Spleen (tissue), 7 donors: ENCODE measurements at regions not wholly inside any gene's neighbourhood (a gene's known extent, or its start where the extent isn't known, plus 50 kb on each side); places are given as distances from the start of the nearest gene placed in this dataset.
"Not testable (repeated sequence)": the region's sequence is repeated elsewhere in the genome, so short reads cannot be mapped to it uniquely, and the experiment has no call there.

Source experiments
- POLR2AphosphoS5 ChIP-seq, 3 donors: sonication (generic); formaldehyde crosslinking; IDR thresholded peaks; one replicate each; pipeline ENCODE4 v1.5.1; 2017; ENCODE audit warnings: antibody characterized with exemption in 3 of 3
- TF ChIP-seq, protein P1 (sequence below), 11 experiments: fragments of 200-600 bp in 7 of 11; fragments of 450-650 bp in 4 of 11; sonication (generic) in 4 of 11; IDR thresholded peaks in 8 of 11; conservative IDR thresholded peaks in 3 of 11; 1 replicate in 7 of 11; 2 replicates in 4 of 11; pipeline versions ENCODE4 v1.4.0 to v1.8.0; 2016 to 2021; ENCODE audit warnings: antibody characterized with exemption in 11 of 11, inconsistent platforms in 4 of 11, mild to moderate bottlenecking in 1 of 11
- donor health status: DM: no; HTN: no; CAD: no; lungs with moderate emphysema.
- donor health status: DM: no; HTN: no; CAD: no.
- donor health status: DM: no; HTN: no; CAD: no.

DNA sequence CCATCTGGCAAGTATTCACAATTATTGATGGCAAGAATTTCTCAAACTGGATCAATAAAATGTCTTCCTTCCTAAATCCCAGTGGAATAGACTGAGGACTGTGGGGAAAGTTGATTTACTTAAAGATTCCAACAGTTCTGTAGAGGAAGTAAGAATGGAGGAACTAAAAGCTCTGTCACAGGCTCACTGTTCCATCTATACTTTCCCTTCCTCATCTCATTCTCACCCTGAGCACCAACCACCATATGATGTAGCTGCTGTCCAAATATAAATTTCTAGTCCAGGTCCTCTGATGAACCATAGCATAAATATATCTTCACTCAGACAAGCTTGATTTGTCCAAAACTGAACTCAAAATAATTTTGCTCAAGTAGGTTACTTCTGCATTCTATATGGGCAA, 786.9 kb downstream of the TTLL7 start:
- TF ChIP-seq, protein P1, sequence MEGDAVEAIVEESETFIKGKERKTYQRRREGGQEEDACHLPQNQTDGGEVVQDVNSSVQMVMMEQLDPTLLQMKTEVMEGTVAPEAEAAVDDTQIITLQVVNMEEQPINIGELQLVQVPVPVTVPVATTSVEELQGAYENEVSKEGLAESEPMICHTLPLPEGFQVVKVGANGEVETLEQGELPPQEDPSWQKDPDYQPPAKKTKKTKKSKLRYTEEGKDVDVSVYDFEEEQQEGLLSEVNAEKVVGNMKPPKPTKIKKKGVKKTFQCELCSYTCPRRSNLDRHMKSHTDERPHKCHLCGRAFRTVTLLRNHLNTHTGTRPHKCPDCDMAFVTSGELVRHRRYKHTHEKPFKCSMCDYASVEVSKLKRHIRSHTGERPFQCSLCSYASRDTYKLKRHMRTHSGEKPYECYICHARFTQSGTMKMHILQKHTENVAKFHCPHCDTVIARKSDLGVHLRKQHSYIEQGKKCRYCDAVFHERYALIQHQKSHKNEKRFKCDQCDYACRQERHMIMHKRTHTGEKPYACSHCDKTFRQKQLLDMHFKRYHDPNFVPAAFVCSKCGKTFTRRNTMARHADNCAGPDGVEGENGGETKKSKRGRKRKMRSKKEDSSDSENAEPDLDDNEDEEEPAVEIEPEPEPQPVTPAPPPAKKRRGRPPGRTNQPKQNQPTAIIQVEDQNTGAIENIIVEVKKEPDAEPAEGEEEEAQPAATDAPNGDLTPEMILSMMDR (IDR thresholded peaks at IDR 0.05 in 8 of 11, conservative IDR thresholded peaks at IDR 0.05 in 3 of 11), result not testable (repeated sequence)
- TF ChIP-seq POLR2AphosphoS5 (IDR thresholded peaks at IDR 0.05), result not testable (repeated sequence)
